ENCODE measurements at regions not wholly inside any gene's neighbourhood (a gene's known extent, or its start where the extent isn't known, plus 50 kb on each side); places are given as distances from the start of the nearest gene placed in this dataset.
"Not testable (repeated sequence)": the region's sequence is repeated elsewhere in the genome, so short reads cannot be mapped to it uniquely, and the experiment has no call there.

- DNase-seq (ENCODE audit: low read depth): no peak
- TF ChIP-seq CTCF (IDR thresholded peaks at IDR 0.05; ENCODE audit: low read depth, low read length) (no peak), POLR2A (IDR thresholded peaks at IDR 0.05; ENCODE audit: extremely low read depth, insufficient read length) (no peak), MAX (IDR thresholded peaks at IDR 0.05; ENCODE audit: low read depth, low read length) (no peak), MYC (IDR thresholded peaks at IDR 0.05; ENCODE audit: low read depth, low read length) (no peak)
Observed at GRCh38 chr22:25477358-25477757, 87.1 kb upstream of the GRK3 start.

GRCh38 chr22:25478111-25478510, 86.4 kb upstream of the GRK3 start:
- DNase-seq (ENCODE audit: low read depth): no peak
- TF ChIP-seq MYC (IDR thresholded peaks at IDR 0.05; ENCODE audit: low read depth, low read length) (no peak), MAX (IDR thresholded peaks at IDR 0.05; ENCODE audit: low read depth, low read length) (no peak)
- no peak overlapping the region for H3K4me3 ChIP-seq (ENCODE audit: low read depth, low read length)

More at GRCh38 chr22:25477358-25477757, 87.1 kb upstream of the GRK3 start:
- no peak overlapping the region for H3K4me3 ChIP-seq (ENCODE audit: low read depth, low read length)

- TF ChIP-seq POLR2A (IDR thresholded peaks at IDR 0.05; ENCODE audit: extremely low read depth, insufficient read length): no peak
- no peak for TF ChIP-seq MAX (IDR thresholded peaks at IDR 0.05; ENCODE audit: low read depth, low read length)
- TF ChIP-seq CTCF (IDR thresholded peaks at IDR 0.05; ENCODE audit: low read depth, low read length): no peak
- no peak for TF ChIP-seq MYC (IDR thresholded peaks at IDR 0.05; ENCODE audit: low read depth, low read length)
- H3K4me3 ChIP-seq (ENCODE audit: low read depth, low read length): no peak overlapping the region
- no peak for DNase-seq (ENCODE audit: low read depth)
Observed at GRCh38 chr22:25478528-25478927, 85.9 kb upstream of the GRK3 start.

- H3K4me3 ChIP-seq (ENCODE audit: low read depth, low read length); DNase-seq (ENCODE audit: low read depth): not testable (repeated sequence)
Observed at GRCh38 chr22:25480868-25481267, 83.6 kb upstream of the GRK3 start.

- TF ChIP-seq CTCF (IDR thresholded peaks at IDR 0.05; ENCODE audit: low read depth, low read length) (no peak), MAX (IDR thresholded peaks at IDR 0.05; ENCODE audit: low read depth, low read length) (no peak), MYC (IDR thresholded peaks at IDR 0.05; ENCODE audit: low read depth, low read length) (no peak), POLR2A (IDR thresholded peaks at IDR 0.05; ENCODE audit: extremely low read depth, insufficient read length) (no peak)
- DNase-seq (ENCODE audit: low read depth): no peak
- H3K4me3 ChIP-seq (ENCODE audit: low read depth, low read length): no peak overlapping the region
Observed at GRCh38 chr22:25482091-25482760, 82.2 kb upstream of the GRK3 start.

GRCh38 chr22:25482868-25483639, 81.4 kb upstream of the GRK3 start:
- DNase-seq (ENCODE audit: low read depth): no peak

More at GRCh38 chr22:25482868-25483639, 81.4 kb upstream of the GRK3 start:
- TF ChIP-seq CTCF (IDR thresholded peaks at IDR 0.05; ENCODE audit: low read depth, low read length) (no peak), POLR2A (IDR thresholded peaks at IDR 0.05; ENCODE audit: extremely low read depth, insufficient read length) (no peak), MYC (IDR thresholded peaks at IDR 0.05; ENCODE audit: low read depth, low read length) (no peak), MAX (IDR thresholded peaks at IDR 0.05; ENCODE audit: low read depth, low read length) (no peak)
- H3K4me3 ChIP-seq (ENCODE audit: low read depth, low read length): no peak overlapping the region
